Neural progenitor cell (in vitro differentiated cells): ENCODE measurements at regions not wholly inside any gene's neighbourhood (a gene's known extent, or its start where the extent isn't known, plus 50 kb on each side); places are given as distances from the start of the nearest gene placed in this dataset.

Experiments
- DNase-seq: peaks from one replicate; pipeline ENCODE4 v3.0.0-alpha.2; 2016; ENCODE audit warnings: low spot score
- H2AFZ ChIP-seq: fragments of 200-600 bp; sonication (generic); replicated peaks from 2 replicates; pipeline ENCODE4 v1.6.1; 2016; ENCODE audit warnings: antibody characterized with exemption
- H3F3A ChIP-seq: fragments of 200-600 bp; sonication (generic); 2 replicates; pipeline ENCODE4 v1.6.1; 2016; ENCODE audit warnings: antibody characterized with exemption, low read depth
- H3K27ac ChIP-seq: fragments of 200-600 bp; sonication (generic); 2 replicates; pipeline ENCODE4 v1.5.1; 2016; ENCODE audit warnings: mild to moderate bottlenecking
- H3K27me3 ChIP-seq: fragments of 200-600 bp; sonication (generic); 2 replicates; pipeline ENCODE4 v1.6.1; 2016; ENCODE audit warnings: mild to moderate bottlenecking, moderate library complexity
- H3K36me3 ChIP-seq: fragments of 200-600 bp; sonication (generic); 2 replicates; pipeline ENCODE4 v1.5.1; 2016
- H3K4me1 ChIP-seq: fragments of 200-600 bp; sonication (generic); 2 replicates; pipeline ENCODE4 v1.6.1; 2016; ENCODE audit warnings: mixed run types
- H3K4me2 ChIP-seq: fragments of 200-600 bp; sonication (generic); 2 replicates; pipeline ENCODE4 v1.6.1; 2016
- H3K4me3 ChIP-seq: fragments of 200-600 bp; sonication (generic); 2 replicates; pipeline ENCODE4 v1.5.1; 2016
- H3K79me2 ChIP-seq: fragments of 200-600 bp; sonication (generic); 2 replicates; pipeline ENCODE4 v1.6.1; 2016; ENCODE audit warnings: low read depth
- H3K9ac ChIP-seq: fragments of 200-600 bp; sonication (generic); 2 replicates; pipeline ENCODE4 v1.6.1; 2016
- H3K9me3 ChIP-seq: fragments of 200-600 bp; sonication (generic); 2 replicates; pipeline ENCODE4 v1.5.1; 2016; ENCODE audit warnings: low read depth
- H4K20me1 ChIP-seq: fragments of 200-600 bp; sonication (generic); 2 replicates; pipeline ENCODE4 v1.6.1; 2016; ENCODE audit warnings: low read depth
- H3K27ac Mint-ChIP-seq: 3 replicates; pipeline ENCODE4 v1.8.0; 2021; ENCODE audit warnings: mixed read lengths
- H3K27me3 Mint-ChIP-seq: 2 replicates; pipeline ENCODE4 v1.8.0; 2022; ENCODE audit warnings: low read depth, mild to moderate bottlenecking, inconsistent platforms, moderate library complexity, mixed read lengths; ENCODE audit not compliant: insufficient read depth
- H3K36me3 Mint-ChIP-seq: 3 replicates; pipeline ENCODE4 v1.8.0; 2021; ENCODE audit warnings: mixed read lengths
- H3K4me1 Mint-ChIP-seq: 3 replicates; pipeline ENCODE4 v1.8.0; 2021; ENCODE audit warnings: mixed read lengths
- H3K4me3 Mint-ChIP-seq: 3 replicates; pipeline ENCODE4 v1.8.0; 2021; ENCODE audit warnings: mild to moderate bottlenecking, moderate library complexity, mixed read lengths
- H3K9me3 Mint-ChIP-seq: 3 replicates; pipeline ENCODE4 v1.8.0; 2020; ENCODE audit warnings: mixed read lengths
- CTCF ChIP-seq: fragments of 200-600 bp; sonication (generic); IDR thresholded peaks from 2 replicates; pipeline ENCODE4 v1.5.1; 2017; ENCODE audit warnings: antibody characterized with exemption, mild to moderate bottlenecking
- EZH2 ChIP-seq: fragments of 200-600 bp; sonication (generic); IDR thresholded peaks from 2 replicates; pipeline ENCODE4 v1.6.1; 2017; ENCODE audit warnings: antibody characterized with exemption, mild to moderate bottlenecking, moderate library complexity
- EZH2phosphoT487 ChIP-seq: fragments of 200-600 bp; sonication (generic); IDR thresholded peaks from 2 replicates; pipeline ENCODE4 v1.6.1; 2017; ENCODE audit warnings: antibody characterized with exemption

GRCh38 chr3:193783166-193783896 is 190.3 kb downstream of the OPA1 start:
- Histone ChIP-seq H3K9ac (no peak overlapping the region), H3K27ac (no peak overlapping the region), H3K4me2 (no peak overlapping the region), H3K4me1 (peaks cover 36% of the 10 kb centered on the region), H2AFZ (no peak overlapping the region), H3K36me3 (no peaks in the 10 kb centered on the region), H3F3A (peaks cover 29% of the 10 kb centered on the region), H3K4me3 (no peak overlapping the region), H3K79me2 (no peaks in the 10 kb centered on the region), H3K9me3 (no peaks in the 10 kb centered on the region), H4K20me1 (no peaks in the 10 kb centered on the region), H3K27me3 (peaks cover 17% of the 10 kb centered on the region)
- Mint-ChIP-seq H3K27ac (no peak overlapping the region), H3K4me3 (no peak overlapping the region), H3K4me1 (peaks cover 57% of the 10 kb centered on the region), H3K27me3 (peaks cover 61% of the 10 kb centered on the region), H3K36me3 (no peaks in the 10 kb centered on the region), H3K9me3 (no peaks in the 10 kb centered on the region)
- TF ChIP-seq EZH2phosphoT487 (no peak), EZH2 (no peak), CTCF (no peak)
- DNase-seq = no peak

- Histone ChIP-seq H3K4me3 (no peak overlapping the region), H3K9me3 (no peaks in the 10 kb centered on the region), H3K36me3 (no peaks in the 10 kb centered on the region), H4K20me1 (no peaks in the 10 kb centered on the region), H2AFZ (no peak overlapping the region), H3K9ac (no peak overlapping the region), H3K79me2 (no peaks in the 10 kb centered on the region), H3F3A (peaks cover 41% of the 10 kb centered on the region), H3K27ac (no peak overlapping the region), H3K4me2 (no peak overlapping the region), H3K4me1 (peaks cover 49% of the 10 kb centered on the region), H3K27me3 (peaks cover 6% of the 10 kb centered on the region)
- no peak for TF ChIP-seq EZH2phosphoT487
- TF ChIP-seq CTCF = no peak
- TF ChIP-seq EZH2 = no peak
- Mint-ChIP-seq H3K27ac (no peak overlapping the region), H3K27me3 (peaks cover 66% of the 10 kb centered on the region), H3K4me1 (peaks cover 64% of the 10 kb centered on the region), H3K9me3 (no peaks in the 10 kb centered on the region), H3K4me3 (no peak overlapping the region), H3K36me3 (no peaks in the 10 kb centered on the region)
- no peak for DNase-seq
Measured at GRCh38 chr3:193784822-193785221, 191.8 kb downstream of the OPA1 start.

GRCh38 chr3:193787496-193787870 is 194.5 kb downstream of the OPA1 start:
- H3K9ac ChIP-seq = no peak overlapping the region

More at GRCh38 chr3:193787496-193787870, 194.5 kb downstream of the OPA1 start:
- Mint-ChIP-seq H3K9me3 (no peaks in the 10 kb centered on the region), H3K4me3 (no peak overlapping the region), H3K4me1 (peaks cover 55% of the 10 kb centered on the region), H3K36me3 (no peaks in the 10 kb centered on the region), H3K27ac (no peak overlapping the region), H3K27me3 (peaks cover 63% of the 10 kb centered on the region)
- H3K79me2 ChIP-seq = no peaks in the 10 kb centered on the region
- peaks cover 29% of the 10 kb centered on the region for H3F3A ChIP-seq
- peaks cover 43% of the 10 kb centered on the region for H3K4me1 ChIP-seq
- no peaks in the 10 kb centered on the region for H4K20me1 ChIP-seq
- peaks cover 4% of the 10 kb centered on the region for H3K27me3 ChIP-seq
- DNase-seq = no peak
- TF ChIP-seq EZH2 (no peak), EZH2phosphoT487 (no peak), CTCF (no peak)
- H3K27ac ChIP-seq = no peak overlapping the region
- H3K4me3 ChIP-seq = no peak overlapping the region
- H3K36me3 ChIP-seq = no peaks in the 10 kb centered on the region
- H2AFZ ChIP-seq = no peak overlapping the region
- no peaks in the 10 kb centered on the region for H3K9me3 ChIP-seq
- H3K4me2 ChIP-seq = no peak overlapping the region
